T-helper 1 cell treated with Interleukin-12 subunit alpha and Interleukin-12 subunit beta and Interleukin-4 antibody, amounts not matched to agents 30 μg/mL and 1 μg/mL, for 36 hours (primary cell): ENCODE measurements at regions not wholly inside any gene's neighbourhood (a gene's known extent, or its start where the extent isn't known, plus 50 kb on each side); places are given as distances from the start of the nearest gene placed in this dataset.
"Not testable (repeated sequence)": the region's sequence is repeated elsewhere in the genome, so short reads cannot be mapped to it uniquely, and the experiment has no call there.

Source experiments
- H3K27ac Mint-ChIP-seq: one replicate; pipeline ENCODE4 v1.8.0; 2021; ENCODE audit warnings: mild to moderate bottlenecking, mixed read lengths
- H3K27me3 Mint-ChIP-seq: one replicate; pipeline ENCODE4 v1.8.0; 2021; ENCODE audit warnings: low read depth, mixed read lengths
- H3K36me3 Mint-ChIP-seq: one replicate; pipeline ENCODE4 v1.8.0; 2021; ENCODE audit warnings: low read depth, mixed read lengths
- H3K4me1 Mint-ChIP-seq: one replicate; pipeline ENCODE4 v1.8.0; 2021; ENCODE audit warnings: low read depth, mixed read lengths
- H3K4me3 Mint-ChIP-seq: one replicate; pipeline ENCODE4 v1.8.0; 2021; ENCODE audit warnings: mild to moderate bottlenecking, moderate library complexity, mixed read lengths
- H3K9me3 Mint-ChIP-seq: one replicate; pipeline ENCODE4 v1.8.0; 2021; ENCODE audit warnings: mixed read lengths

GRCh38 chr2:16091576-16092282 lies 151.4 kb downstream of the MYCN start:
- no peak overlapping the region for H3K27ac Mint-ChIP-seq
- H3K9me3 Mint-ChIP-seq = no peaks in the 10 kb centered on the region
- H3K4me1 Mint-ChIP-seq = no peaks in the 10 kb centered on the region
- H3K4me3 Mint-ChIP-seq = no peak overlapping the region
- H3K27me3 Mint-ChIP-seq = no peaks in the 10 kb centered on the region
- no peaks in the 10 kb centered on the region for H3K36me3 Mint-ChIP-seq

- Mint-ChIP-seq H3K4me3 (no peak overlapping the region), H3K4me1 (no peaks in the 10 kb centered on the region), H3K27me3 (no peaks in the 10 kb centered on the region), H3K27ac (no peak overlapping the region), H3K36me3 (no peaks in the 10 kb centered on the region), H3K9me3 (no peaks in the 10 kb centered on the region)
Observed at GRCh38 chr2:16090650-16091575, 150.6 kb downstream of the MYCN start.

GRCh38 chr2:16089491-16089890 lies 149.1 kb downstream of the MYCN start:
- H3K4me3 Mint-ChIP-seq, H3K36me3 Mint-ChIP-seq, H3K4me1 Mint-ChIP-seq, H3K27ac Mint-ChIP-seq, H3K9me3 Mint-ChIP-seq, H3K27me3 Mint-ChIP-seq: not testable (repeated sequence)

GRCh38 chr2:16088802-16089112 lies 148.4 kb downstream of the MYCN start:
- H3K27ac Mint-ChIP-seq = no peak overlapping the region
- H3K9me3 Mint-ChIP-seq = no peaks in the 10 kb centered on the region
- no peaks in the 10 kb centered on the region for H3K4me1 Mint-ChIP-seq
- no peaks in the 10 kb centered on the region for H3K36me3 Mint-ChIP-seq
- no peak overlapping the region for H3K4me3 Mint-ChIP-seq
- H3K27me3 Mint-ChIP-seq = peaks cover 4% of the 10 kb centered on the region

GRCh38 chr2:16088035-16088801 lies 147.9 kb downstream of the MYCN start:
- Mint-ChIP-seq H3K4me3 (no peak overlapping the region), H3K4me1 (no peaks in the 10 kb centered on the region), H3K27ac (no peak overlapping the region), H3K27me3 (peaks cover 4% of the 10 kb centered on the region), H3K36me3 (no peaks in the 10 kb centered on the region), H3K9me3 (no peaks in the 10 kb centered on the region)

DNA sequence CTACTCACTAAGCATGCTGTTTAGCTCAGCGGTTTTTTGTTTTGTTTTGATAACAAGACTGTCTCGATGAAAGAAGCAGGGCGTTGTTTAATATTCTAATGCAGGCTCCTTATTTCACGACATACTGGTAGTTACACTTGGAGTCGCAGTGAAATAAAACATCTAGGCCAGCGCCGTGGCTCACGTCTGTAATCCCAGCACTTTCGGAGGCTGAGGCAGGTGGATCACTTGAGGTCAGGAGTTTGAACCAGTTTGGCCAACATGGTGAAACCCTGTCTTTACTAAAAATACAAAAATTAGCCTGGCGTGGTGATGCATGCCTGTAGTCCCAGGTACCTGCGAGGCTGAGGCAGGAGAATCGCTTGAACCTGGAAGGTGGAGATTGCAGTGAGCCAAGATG lies 145.8 kb downstream of the MYCN start:
- not testable (repeated sequence) for H3K36me3 Mint-ChIP-seq, H3K4me3 Mint-ChIP-seq, H3K9me3 Mint-ChIP-seq, H3K27me3 Mint-ChIP-seq, H3K4me1 Mint-ChIP-seq, H3K27ac Mint-ChIP-seq

- H3K9me3 Mint-ChIP-seq = no peaks in the 10 kb centered on the region
- H3K4me1 Mint-ChIP-seq = no peaks in the 10 kb centered on the region
- H3K36me3 Mint-ChIP-seq = no peaks in the 10 kb centered on the region
- H3K27me3 Mint-ChIP-seq = peaks cover 4% of the 10 kb centered on the region
- no peak overlapping the region for H3K4me3 Mint-ChIP-seq
- no peak overlapping the region for H3K27ac Mint-ChIP-seq
Observed at GRCh38 chr2:16085073-16085472, 144.7 kb downstream of the MYCN start.

GRCh38 chr2:16084274-16084673 lies 143.9 kb downstream of the MYCN start:
- Mint-ChIP-seq H3K27ac (no peak overlapping the region), H3K4me1 (no peaks in the 10 kb centered on the region), H3K9me3 (no peaks in the 10 kb centered on the region), H3K4me3 (no peak overlapping the region), H3K27me3 (peaks cover 4% of the 10 kb centered on the region), H3K36me3 (no peaks in the 10 kb centered on the region)

GRCh38 chr2:16082276-16082675 lies 141.9 kb downstream of the MYCN start:
- no peaks in the 10 kb centered on the region for H3K9me3 Mint-ChIP-seq
- H3K4me1 Mint-ChIP-seq = no peaks in the 10 kb centered on the region
- H3K4me3 Mint-ChIP-seq = no peak overlapping the region
- H3K36me3 Mint-ChIP-seq = no peaks in the 10 kb centered on the region
- H3K27me3 Mint-ChIP-seq = peaks cover 4% of the 10 kb centered on the region
- no peak overlapping the region for H3K27ac Mint-ChIP-seq

DNA sequence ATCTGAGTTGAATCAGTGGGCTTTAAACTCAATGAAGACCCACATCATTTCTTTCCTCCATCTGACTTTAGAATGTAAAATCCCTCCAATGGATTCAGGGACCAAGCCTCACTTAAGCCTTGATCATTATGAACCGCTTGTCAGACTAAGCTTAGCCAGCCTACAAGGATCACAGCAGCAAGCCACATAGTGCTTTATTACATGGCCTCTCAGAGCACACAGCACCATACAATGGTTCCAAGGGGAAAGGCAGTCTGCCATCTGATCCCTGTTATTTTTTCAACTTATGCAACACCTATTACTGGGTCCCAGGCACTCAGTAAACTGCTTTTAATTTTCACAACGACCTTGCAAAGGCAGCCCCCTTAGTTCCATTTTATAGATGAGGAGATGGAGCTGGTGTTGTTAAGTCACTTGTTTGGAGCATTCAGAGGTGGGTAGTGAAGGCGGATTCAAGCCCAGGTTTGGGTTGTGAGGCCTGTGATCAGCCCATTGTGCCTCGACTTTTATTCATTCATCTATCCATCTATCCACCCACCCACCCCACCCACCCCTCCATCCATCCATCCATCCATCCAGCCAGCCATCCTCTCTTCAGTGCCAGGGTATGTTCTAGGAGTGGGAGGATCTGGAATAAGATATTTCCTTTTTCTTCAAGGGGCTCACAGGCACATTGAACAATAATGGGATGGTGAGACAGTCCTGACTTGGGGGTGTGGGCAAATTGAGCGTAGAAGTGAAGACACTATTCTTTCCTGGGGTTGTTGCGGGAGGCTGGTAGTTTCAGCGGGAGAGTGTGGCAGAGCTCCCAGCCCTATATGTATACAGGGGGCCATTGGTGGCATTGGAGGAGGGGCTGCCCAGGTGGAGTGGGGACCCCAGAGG lies 141.2 kb downstream of the MYCN start:
- H3K27me3 Mint-ChIP-seq = peaks cover 4% of the 10 kb centered on the region
- H3K4me3 Mint-ChIP-seq = no peak overlapping the region
- no peaks in the 10 kb centered on the region for H3K36me3 Mint-ChIP-seq
- no peaks in the 10 kb centered on the region for H3K4me1 Mint-ChIP-seq
- no peak overlapping the region for H3K27ac Mint-ChIP-seq
- H3K9me3 Mint-ChIP-seq = no peaks in the 10 kb centered on the region

DNA sequence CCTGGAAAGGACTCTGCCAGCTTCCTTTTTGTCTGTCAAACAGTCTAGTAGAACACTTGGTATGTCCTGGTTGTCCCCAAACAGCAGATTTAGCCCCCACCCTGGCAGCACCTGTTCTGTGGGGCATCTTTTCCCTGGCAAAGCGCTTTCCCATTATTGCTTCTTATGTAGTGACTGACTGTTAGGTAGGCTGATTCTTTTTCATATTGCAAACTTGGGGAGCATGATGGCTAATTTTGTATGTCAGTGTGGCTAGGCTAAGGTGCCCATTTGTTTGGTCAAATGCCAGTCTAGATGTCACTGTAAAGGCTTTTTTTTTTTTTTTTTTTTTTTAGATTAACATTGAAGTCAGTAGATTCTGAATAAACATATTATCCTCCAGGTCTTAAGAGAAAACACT lies 140.2 kb downstream of the MYCN start:
- no peaks in the 10 kb centered on the region for H3K36me3 Mint-ChIP-seq
- no peaks in the 10 kb centered on the region for H3K9me3 Mint-ChIP-seq
- H3K4me1 Mint-ChIP-seq = no peaks in the 10 kb centered on the region
- H3K27ac Mint-ChIP-seq = no peak overlapping the region
- H3K27me3 Mint-ChIP-seq = peaks cover 4% of the 10 kb centered on the region
- H3K4me3 Mint-ChIP-seq = no peak overlapping the region

- no peak overlapping the region for H3K4me3 Mint-ChIP-seq
- H3K36me3 Mint-ChIP-seq = no peaks in the 10 kb centered on the region
- H3K27ac Mint-ChIP-seq = no peak overlapping the region
- no peaks in the 10 kb centered on the region for H3K4me1 Mint-ChIP-seq
- H3K27me3 Mint-ChIP-seq = peaks cover 4% of the 10 kb centered on the region
- H3K9me3 Mint-ChIP-seq = no peaks in the 10 kb centered on the region
Observed at GRCh38 chr2:16080071-16080470, 139.7 kb downstream of the MYCN start.

GRCh38 chr2:16079637-16080036 lies 139.3 kb downstream of the MYCN start:
- Mint-ChIP-seq H3K27me3 (no peaks in the 10 kb centered on the region), H3K4me1 (no peaks in the 10 kb centered on the region)

GRCh38 chr2:16077601-16078000 lies 137.3 kb downstream of the MYCN start:
- no peak overlapping the region for H3K27ac Mint-ChIP-seq
- no peaks in the 10 kb centered on the region for H3K9me3 Mint-ChIP-seq
- H3K36me3 Mint-ChIP-seq = no peaks in the 10 kb centered on the region
- no peak overlapping the region for H3K4me3 Mint-ChIP-seq
- H3K4me1 Mint-ChIP-seq = no peaks in the 10 kb centered on the region
- H3K27me3 Mint-ChIP-seq = no peaks in the 10 kb centered on the region

More at GRCh38 chr2:16079637-16080036, 139.3 kb downstream of the MYCN start:
- Mint-ChIP-seq H3K9me3 (no peaks in the 10 kb centered on the region), H3K4me3 (no peak overlapping the region), H3K27ac (no peak overlapping the region), H3K36me3 (no peaks in the 10 kb centered on the region)
